IPS DF 6.9 (cell line): ENCODE measurements at regions not wholly inside any gene's neighbourhood (a gene's known extent, or its start where the extent isn't known, plus 50 kb on each side); places are given as distances from the start of the nearest gene placed in this dataset.
A peak's percentile ranks its signal among the peaks of the same experiment; 100 is the strongest.

Source experiments
- DNase-seq: peaks from one replicate; pipeline ENCODE4 v3.0.0-alpha.2; 2013; ENCODE audit warnings: low read depth, low spot score
- H3K27ac ChIP-seq: one replicate; pipeline ENCODE4 v1.5.1; 2013; ENCODE audit warnings: low read length, control low read depth
- H3K27me3 ChIP-seq: 2 replicates; pipeline ENCODE4 v1.6.1; 2013; ENCODE audit warnings: mild to moderate bottlenecking, low read length; ENCODE audit not compliant: control insufficient read depth, insufficient read depth
- H3K36me3 ChIP-seq: 2 replicates; pipeline ENCODE4 v1.6.1; 2013; ENCODE audit warnings: low read length; ENCODE audit not compliant: control insufficient read depth, insufficient read depth
- H3K4me1 ChIP-seq: 2 replicates; pipeline ENCODE4 v1.6.1; 2013; ENCODE audit warnings: low read length; ENCODE audit not compliant: control insufficient read depth, insufficient read depth
- H3K4me3 ChIP-seq: 2 replicates; pipeline ENCODE4 v1.5.1; 2013; ENCODE audit warnings: mild to moderate bottlenecking, low read length
- H3K9me3 ChIP-seq: 2 replicates; pipeline ENCODE4 v1.6.1; 2013; ENCODE audit warnings: low read length, inconsistent platforms; ENCODE audit not compliant: control insufficient read depth, insufficient read depth
- WGBS: extraction: QIAGEN DNeasy Blood & Tissue Kit; methylation state at CpG from one replicate; pipeline ENCODE4 v1.1.7; 2013; ENCODE audit warnings: mixed read lengths, missing lambda C conversion rate; ENCODE audit not compliant: insufficient read length, insufficient coverage; 5-methylcytosine and 5-hydroxymethylcytosine counted together

- H3K27ac ChIP-seq: no peak overlapping the region
- no CpG with 5 or more reads among the region's 6 CpGs for WGBS
- no peak for DNase-seq
Measured at GRCh38 chr9:82789155-82789824, 273.7 kb downstream of the RASEF start.

GRCh38 chr9:82790875-82791274, 272.1 kb downstream of the RASEF start:
- no peak overlapping the region for H3K4me3 ChIP-seq
- no peaks in the 10 kb centered on the region for H3K9me3 ChIP-seq
- H3K4me1 ChIP-seq: no peaks in the 10 kb centered on the region
- H3K27me3 ChIP-seq: no peaks in the 10 kb centered on the region
- no peak for DNase-seq
- no peaks in the 10 kb centered on the region for H3K36me3 ChIP-seq
- H3K27ac ChIP-seq: no peak overlapping the region
- no CpG with 5 or more reads among the region's 1 CpG for WGBS

More at GRCh38 chr9:82789155-82789824, 273.7 kb downstream of the RASEF start:
- Histone ChIP-seq H3K9me3 (no peaks in the 10 kb centered on the region), H3K4me3 (no peak overlapping the region), H3K27me3 (no peaks in the 10 kb centered on the region), H3K36me3 (no peaks in the 10 kb centered on the region), H3K4me1 (no peaks in the 10 kb centered on the region)

DNA sequence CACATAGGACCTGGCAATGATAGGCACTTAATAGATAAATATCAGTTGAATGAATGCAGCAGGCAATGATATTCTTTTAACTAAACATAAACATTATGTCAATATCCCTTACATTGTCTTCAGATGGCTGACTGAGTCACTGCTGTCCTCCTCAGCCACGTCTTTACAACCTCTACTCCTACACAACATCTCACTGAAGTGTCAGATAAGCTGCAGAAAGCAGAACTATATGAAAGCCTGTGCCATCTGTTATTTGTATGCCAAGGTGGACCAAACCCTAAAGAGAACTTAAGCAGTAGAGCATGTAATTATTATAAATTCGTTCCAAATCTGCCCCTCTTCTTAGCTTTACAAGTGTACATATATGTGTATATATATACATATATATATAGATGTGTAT, 271.2 kb downstream of the RASEF start:
- Histone ChIP-seq H3K4me3 (no peak overlapping the region), H3K27ac (no peak overlapping the region), H3K9me3 (no peaks in the 10 kb centered on the region), H3K27me3 (no peaks in the 10 kb centered on the region), H3K4me1 (no peaks in the 10 kb centered on the region), H3K36me3 (no peaks in the 10 kb centered on the region)
- no CpG with 5 or more reads among the region's 2 CpGs for WGBS
- DNase-seq: no peak

DNA sequence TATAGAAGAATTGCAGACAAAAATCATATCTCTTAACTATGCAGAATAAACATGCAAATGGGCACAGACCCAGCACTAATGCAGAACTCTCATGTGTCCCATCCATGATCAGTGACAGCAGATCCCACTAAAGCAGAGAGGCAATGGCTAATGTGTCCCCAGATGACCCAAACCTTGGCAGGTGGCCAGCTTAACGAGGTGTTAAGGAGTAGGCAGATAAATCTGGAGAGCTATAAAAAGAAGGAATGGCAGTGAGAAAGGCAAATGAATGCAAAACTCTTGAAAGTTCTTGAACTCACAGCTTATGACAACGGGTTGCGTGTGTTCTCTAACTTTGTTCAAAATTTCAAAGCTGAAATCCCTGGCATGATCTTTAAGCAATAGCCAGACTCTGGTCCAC, 265.4 kb downstream of the RASEF start:
- no CpG with 5 or more reads among the region's 3 CpGs for WGBS
- H3K36me3 ChIP-seq: no peaks in the 10 kb centered on the region
- no peaks in the 10 kb centered on the region for H3K27me3 ChIP-seq
- DNase-seq: no peak
- no peaks in the 10 kb centered on the region for H3K9me3 ChIP-seq
- no peak overlapping the region for H3K27ac ChIP-seq
- H3K4me3 ChIP-seq: no peak overlapping the region
- H3K4me1 ChIP-seq: no peaks in the 10 kb centered on the region

- no peaks in the 10 kb centered on the region for H3K36me3 ChIP-seq
- H3K4me1 ChIP-seq: no peaks in the 10 kb centered on the region
- no peak overlapping the region for H3K4me3 ChIP-seq
- H3K9me3 ChIP-seq: no peaks in the 10 kb centered on the region
- no peak for DNase-seq
- H3K27ac ChIP-seq: no peak overlapping the region
- no CpG with 5 or more reads among the region's 4 CpGs for WGBS
- no peaks in the 10 kb centered on the region for H3K27me3 ChIP-seq
Measured at GRCh38 chr9:82799286-82799685, 263.7 kb downstream of the RASEF start.

DNA sequence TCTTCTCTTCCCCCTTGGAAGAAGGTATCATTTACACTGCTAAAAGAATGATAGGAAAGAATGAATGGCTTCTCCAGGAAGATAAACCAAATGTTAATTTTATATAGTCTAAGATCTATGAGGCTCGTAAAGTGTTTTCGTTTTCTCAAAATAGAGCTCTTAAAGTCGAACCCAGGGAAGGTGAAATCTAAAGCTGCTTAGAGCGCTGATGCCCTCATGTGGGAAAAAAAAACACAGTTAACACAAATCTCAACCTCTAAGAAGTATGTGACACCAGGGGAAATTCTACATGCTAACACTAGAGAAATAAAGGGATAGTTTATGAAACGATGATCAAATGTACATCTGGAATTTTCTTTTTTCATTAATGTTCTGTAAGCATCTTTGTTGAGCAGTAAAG, 257.9 kb downstream of the RASEF start:
- H3K4me1 ChIP-seq: no peaks in the 10 kb centered on the region
- no peaks in the 10 kb centered on the region for H3K9me3 ChIP-seq
- no CpG with 5 or more reads among the region's 5 CpGs for WGBS
- no peak overlapping the region for H3K27ac ChIP-seq
- no peak for DNase-seq
- no peaks in the 10 kb centered on the region for H3K27me3 ChIP-seq
- no peak overlapping the region for H3K4me3 ChIP-seq
- H3K36me3 ChIP-seq: no peaks in the 10 kb centered on the region

GRCh38 chr9:82808478-82808877, 254.5 kb downstream of the RASEF start:
- H3K4me3 ChIP-seq: no peak overlapping the region
- no peaks in the 10 kb centered on the region for H3K36me3 ChIP-seq
- no peak overlapping the region for H3K27ac ChIP-seq
- no peaks in the 10 kb centered on the region for H3K27me3 ChIP-seq
- no peaks in the 10 kb centered on the region for H3K9me3 ChIP-seq
- no peaks in the 10 kb centered on the region for H3K4me1 ChIP-seq
- no CpG with 5 or more reads among the region's 2 CpGs for WGBS
- DNase-seq: no peak

GRCh38 chr9:82810915-82811314, 252.0 kb downstream of the RASEF start:
- H3K27ac ChIP-seq: no peak overlapping the region

DNA sequence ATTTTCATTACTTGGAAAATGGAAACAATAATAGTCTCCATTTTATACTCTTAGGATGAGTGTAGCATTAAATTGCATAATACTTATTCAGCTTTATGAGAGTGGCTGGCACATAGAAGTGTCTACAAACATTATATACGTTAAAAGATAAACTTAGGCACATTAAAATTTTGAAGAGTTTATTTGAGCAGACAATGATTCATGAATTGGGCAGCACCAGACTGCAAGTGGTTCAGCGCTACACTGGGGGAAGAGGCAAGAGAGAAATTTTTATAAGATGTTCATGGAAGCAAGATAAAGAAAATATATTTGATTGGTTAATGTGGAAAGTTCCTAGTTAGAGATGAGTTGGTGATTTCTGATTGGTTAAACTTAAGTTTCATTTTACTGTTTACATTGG, 243.7 kb downstream of the RASEF start:
- Histone ChIP-seq H3K27me3 (no peaks in the 10 kb centered on the region), H3K4me3 (no peak overlapping the region), H3K36me3 (peaks cover 2% of the 10 kb centered on the region; the same call in 1 of the 2 replicates), H3K4me1 (no peaks in the 10 kb centered on the region), H3K27ac (no peak overlapping the region), H3K9me3 (no peaks in the 10 kb centered on the region)
- no peak for DNase-seq
- WGBS: no CpG with 5 or more reads among the region's 2 CpGs

More at GRCh38 chr9:82810915-82811314, 252.0 kb downstream of the RASEF start:
- Histone ChIP-seq H3K4me3 (no peak overlapping the region), H3K27me3 (no peaks in the 10 kb centered on the region), H3K9me3 (no peaks in the 10 kb centered on the region), H3K36me3 (no peaks in the 10 kb centered on the region), H3K4me1 (no peaks in the 10 kb centered on the region)
- WGBS: no CpG with 5 or more reads among the region's 1 CpG
- peak; percentile 64 for DNase-seq

DNA sequence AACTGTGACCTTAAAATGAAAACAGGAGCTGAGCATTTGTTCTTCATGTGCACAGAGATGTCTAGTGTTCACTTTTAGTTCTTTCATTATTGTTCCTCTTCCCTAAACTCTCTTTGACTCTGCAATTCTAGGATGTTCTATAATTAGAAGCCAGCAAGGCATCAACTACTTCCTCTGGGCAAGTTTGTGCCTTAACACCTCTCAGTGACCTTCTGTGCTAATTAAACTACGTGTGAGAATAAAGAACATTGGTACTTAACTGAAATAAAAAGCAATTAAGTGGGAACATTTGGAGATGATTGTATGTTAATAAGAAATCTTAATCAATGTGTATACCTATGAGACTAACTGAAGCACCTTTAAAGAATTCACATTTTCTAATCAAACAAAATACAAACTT, 242.8 kb downstream of the RASEF start:
- Histone ChIP-seq H3K9me3 (no peaks in the 10 kb centered on the region), H3K4me1 (no peaks in the 10 kb centered on the region), H3K27me3 (no peaks in the 10 kb centered on the region), H3K36me3 (peaks cover 2% of the 10 kb centered on the region; the same call in 1 of the 2 replicates), H3K4me3 (no peak overlapping the region), H3K27ac (no peak overlapping the region)
- no CpG with 5 or more reads among the region's 1 CpG for WGBS
- DNase-seq: no peak

- Histone ChIP-seq H3K27me3 (no peaks in the 10 kb centered on the region), H3K4me3 (no peak overlapping the region), H3K27ac (no peak overlapping the region), H3K9me3 (no peaks in the 10 kb centered on the region), H3K4me1 (no peaks in the 10 kb centered on the region), H3K36me3 (no peaks in the 10 kb centered on the region)
- WGBS: no CpG with 5 or more reads among the region's 4 CpGs
- no peak for DNase-seq
Measured at GRCh38 chr9:82829818-82830217, 233.1 kb downstream of the RASEF start.
